Thoracic aorta (tissue), 2 donors: ENCODE measurements at regions not wholly inside any gene's neighbourhood (a gene's known extent, or its start where the extent isn't known, plus 50 kb on each side); places are given as distances from the start of the nearest gene placed in this dataset.

Experiments
- ATAC-seq: fragments of 150-250 bp; one replicate; pipeline ENCODE4 v1.8.0; 2017; ENCODE audit warnings: low read depth; ENCODE audit not compliant: insufficient number of reproducible peaks, low FRiP score
- DNase-seq: peaks from one replicate; pipeline ENCODE4 v3.0.0-alpha.2; 2020; ENCODE audit warnings: low spot score
- H3K27ac ChIP-seq, 2 donors: fragments of 200-600 bp; sonication (generic); 1 replicate in 1 of 2; 2 replicates in 1 of 2; pipeline ENCODE4 v1.5.1; 2016; ENCODE audit warnings: mild to moderate bottlenecking in 2 of 2, moderate library complexity in 2 of 2
- H3K27me3 ChIP-seq: fragments of 200-600 bp; sonication (generic); replicated peaks from 2 replicates; pipeline ENCODE4 v1.6.0; 2016; ENCODE audit warnings: mild to moderate bottlenecking; ENCODE audit not compliant: insufficient read depth
- H3K36me3 ChIP-seq: fragments of 200-600 bp; sonication (generic); one replicate; pipeline ENCODE4 v1.5.1; 2016
- H3K4me1 ChIP-seq, 2 donors: fragments of 200-600 bp; sonication (generic); 1 replicate in 1 of 2; 2 replicates in 1 of 2; pipeline versions ENCODE4 v1.5.1 to v1.6.0; 2016; ENCODE audit warnings: low read depth in 2 of 2, mild to moderate bottlenecking in 1 of 2; ENCODE audit not compliant: control insufficient read depth in 1 of 2
- H3K4me3 ChIP-seq: fragments of 200-600 bp; sonication (generic); 2 replicates; pipeline ENCODE4 v1.5.1; 2016; ENCODE audit warnings: mild to moderate bottlenecking
- H3K9me3 ChIP-seq: fragments of 200-600 bp; sonication (generic); 2 replicates; pipeline ENCODE4 v1.5.1; 2016
- TF ChIP-seq, protein P1 (sequence below): fragments of 200-600 bp; sonication (generic); IDR thresholded peaks from one replicate; pipeline ENCODE4 v1.5.1; 2019; ENCODE audit warnings: antibody characterized with exemption

DNA sequence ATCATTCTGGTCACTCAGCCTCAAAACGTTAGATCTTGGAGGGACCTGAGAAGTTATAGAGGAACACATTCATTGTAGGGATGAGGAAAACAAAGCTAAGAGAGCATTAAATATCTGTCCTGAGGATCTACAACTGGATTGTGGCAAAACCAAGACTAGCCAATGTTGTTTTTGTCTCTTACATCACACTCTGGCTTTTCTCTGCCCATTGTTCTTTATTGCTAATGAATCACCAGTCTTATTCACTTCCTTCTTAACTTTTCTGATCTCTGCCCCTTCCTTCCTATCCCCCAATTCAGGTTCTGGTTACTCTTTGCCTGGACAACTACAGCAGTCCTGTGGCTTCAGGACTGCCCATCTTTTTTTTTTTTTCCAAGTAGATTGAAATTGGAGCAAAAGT is 57.0 kb upstream of the PREP start:
- H3K36me3 ChIP-seq: no peaks in the 10 kb centered on the region
- no peak overlapping the region for H3K4me3 ChIP-seq
- TF ChIP-seq, protein P1, sequence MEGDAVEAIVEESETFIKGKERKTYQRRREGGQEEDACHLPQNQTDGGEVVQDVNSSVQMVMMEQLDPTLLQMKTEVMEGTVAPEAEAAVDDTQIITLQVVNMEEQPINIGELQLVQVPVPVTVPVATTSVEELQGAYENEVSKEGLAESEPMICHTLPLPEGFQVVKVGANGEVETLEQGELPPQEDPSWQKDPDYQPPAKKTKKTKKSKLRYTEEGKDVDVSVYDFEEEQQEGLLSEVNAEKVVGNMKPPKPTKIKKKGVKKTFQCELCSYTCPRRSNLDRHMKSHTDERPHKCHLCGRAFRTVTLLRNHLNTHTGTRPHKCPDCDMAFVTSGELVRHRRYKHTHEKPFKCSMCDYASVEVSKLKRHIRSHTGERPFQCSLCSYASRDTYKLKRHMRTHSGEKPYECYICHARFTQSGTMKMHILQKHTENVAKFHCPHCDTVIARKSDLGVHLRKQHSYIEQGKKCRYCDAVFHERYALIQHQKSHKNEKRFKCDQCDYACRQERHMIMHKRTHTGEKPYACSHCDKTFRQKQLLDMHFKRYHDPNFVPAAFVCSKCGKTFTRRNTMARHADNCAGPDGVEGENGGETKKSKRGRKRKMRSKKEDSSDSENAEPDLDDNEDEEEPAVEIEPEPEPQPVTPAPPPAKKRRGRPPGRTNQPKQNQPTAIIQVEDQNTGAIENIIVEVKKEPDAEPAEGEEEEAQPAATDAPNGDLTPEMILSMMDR: no peak
- H3K27ac ChIP-seq: no peak overlapping the region
- H3K4me1 ChIP-seq: no peaks in the 10 kb centered on the region
- H3K9me3 ChIP-seq: no peaks in the 10 kb centered on the region
- no peaks in the 10 kb centered on the region for H3K27me3 ChIP-seq
- DNase-seq (no peak), ATAC-seq (no peak)

DNA sequence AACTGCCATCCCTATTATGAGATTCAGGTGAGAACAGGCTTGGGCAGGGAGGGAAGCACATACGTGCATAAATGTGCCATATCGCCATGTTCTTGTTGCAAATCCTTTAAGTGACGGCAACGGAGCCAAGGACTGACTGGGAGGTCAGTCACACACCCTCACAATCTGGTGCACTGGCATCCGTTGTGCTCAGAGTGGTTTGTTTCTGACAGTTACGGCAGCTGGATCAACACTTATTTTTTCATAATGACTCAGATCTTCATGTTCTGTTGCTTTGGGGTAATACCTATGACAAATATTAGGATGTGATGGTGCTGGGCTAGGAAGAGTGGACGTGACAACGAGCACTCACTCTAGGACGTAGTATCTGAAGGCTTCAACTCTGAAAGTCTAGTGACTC is 56.2 kb upstream of the PREP start:
- Histone ChIP-seq H3K4me1 (no peaks in the 10 kb centered on the region), H3K36me3 (no peaks in the 10 kb centered on the region)
- no peak for ATAC-seq

DNA sequence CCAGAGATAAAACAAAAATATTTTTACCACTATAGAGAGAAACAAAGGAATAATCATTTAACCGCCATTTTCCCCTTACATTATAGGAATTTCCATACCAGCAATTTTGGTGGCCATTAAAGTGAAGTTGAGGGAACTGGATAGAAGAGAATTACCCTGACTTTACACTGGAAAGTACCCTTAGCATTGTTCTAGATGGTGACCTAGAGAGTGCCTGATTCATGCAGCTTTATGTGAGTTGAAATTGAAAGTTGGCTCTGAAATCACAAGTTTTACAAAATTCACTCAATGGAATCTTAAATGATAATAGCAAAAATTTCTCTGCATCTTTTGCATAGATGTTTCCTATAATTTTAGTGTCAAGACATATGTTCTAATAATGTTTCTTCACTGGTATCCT is 55.7 kb upstream of the PREP start:
- TF ChIP-seq, protein P1: no peak
- Histone ChIP-seq H3K4me3 (no peak overlapping the region), H3K4me1 (no peaks in the 10 kb centered on the region), H3K27ac (no peak overlapping the region), H3K9me3 (no peaks in the 10 kb centered on the region), H3K27me3 (no peaks in the 10 kb centered on the region), H3K36me3 (no peaks in the 10 kb centered on the region)
- ATAC-seq (no peak), DNase-seq (no peak)

More for the DNA sequence above, 56.2 kb upstream of the PREP start:
- DNase-seq: no peak
- no peaks in the 10 kb centered on the region for H3K27me3 ChIP-seq
- TF ChIP-seq, protein P1: no peak
- no peak overlapping the region for H3K27ac ChIP-seq
- no peak overlapping the region for H3K4me3 ChIP-seq
- no peaks in the 10 kb centered on the region for H3K9me3 ChIP-seq

DNA sequence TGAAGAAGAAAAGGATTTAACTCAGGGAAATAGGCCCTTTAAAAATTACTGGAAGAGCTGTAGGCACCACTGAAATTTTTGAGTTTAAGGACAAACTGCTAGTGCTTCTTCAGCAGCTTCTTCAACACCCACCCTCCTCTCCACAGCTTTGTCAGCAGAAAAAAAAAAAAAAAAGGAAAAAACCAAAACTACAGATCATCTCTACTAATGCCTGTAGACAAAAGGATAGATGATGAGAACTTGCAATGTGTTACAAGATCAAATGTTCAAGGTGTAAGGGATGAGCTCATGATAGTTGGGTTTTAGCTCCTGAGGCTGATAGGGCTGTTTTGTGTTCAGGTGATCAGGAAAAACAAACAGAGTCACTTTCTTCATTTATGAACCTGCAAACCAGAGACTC is 55.2 kb upstream of the PREP start:
- no peaks in the 10 kb centered on the region for H3K36me3 ChIP-seq
- no peaks in the 10 kb centered on the region for H3K4me1 ChIP-seq
- H3K27me3 ChIP-seq: no peaks in the 10 kb centered on the region
- no peak overlapping the region for H3K27ac ChIP-seq
- TF ChIP-seq, protein P1: no peak
- no peak for DNase-seq
- no peak overlapping the region for H3K4me3 ChIP-seq
- no peak for ATAC-seq
- H3K9me3 ChIP-seq: no peaks in the 10 kb centered on the region

DNA sequence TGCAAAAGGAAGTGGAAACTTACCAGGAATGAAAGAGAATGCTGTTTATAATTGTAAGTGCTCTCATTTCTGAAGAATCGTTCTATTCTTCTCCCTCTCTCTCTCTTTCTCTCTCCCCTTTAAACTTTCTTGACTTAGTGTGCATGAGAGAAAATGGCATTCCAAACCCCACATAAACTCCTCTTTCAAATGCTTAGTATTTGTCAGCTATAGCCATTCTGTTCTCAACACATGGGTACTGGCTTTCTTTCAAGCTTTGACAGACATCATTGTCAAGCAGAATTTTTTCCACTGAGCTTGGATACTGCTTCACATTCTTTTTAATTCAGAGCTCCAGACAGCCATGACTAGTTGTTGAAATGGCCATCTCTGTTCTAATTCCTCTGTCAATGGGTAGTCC is 51.1 kb upstream of the PREP start:
- TF ChIP-seq, protein P1: no peak
- H3K4me3 ChIP-seq: no peak overlapping the region
- H3K27ac ChIP-seq: no peak overlapping the region
- no peaks in the 10 kb centered on the region for H3K27me3 ChIP-seq
- no peaks in the 10 kb centered on the region for H3K9me3 ChIP-seq
- H3K36me3 ChIP-seq: no peaks in the 10 kb centered on the region
- no peak for DNase-seq
- ATAC-seq: no peak
- no peaks in the 10 kb centered on the region for H3K4me1 ChIP-seq
